ENCODE measurements at regions not wholly inside any gene's neighbourhood (a gene's known extent, or its start where the extent isn't known, plus 50 kb on each side); places are given as distances from the start of the nearest gene placed in this dataset.

- no peak for DNase-seq
- Histone ChIP-seq H3K9me3 (ENCODE audit: control insufficient read depth, low read length) (no peaks in the 10 kb centered on the region), H3K4me3 (ENCODE audit: low read length) (no peak overlapping the region), H3K27ac (ENCODE audit: low read depth, low read length) (no peak overlapping the region), H3K36me3 (ENCODE audit: control insufficient read depth, insufficient read depth, low read length) (no peaks in the 10 kb centered on the region), H3K4me1 (ENCODE audit: control insufficient read depth, insufficient read depth, low read length) (peaks cover 3% of the 10 kb centered on the region), H3K27me3 (ENCODE audit: control insufficient read depth, insufficient read depth, low read length, poor library complexity, severe bottlenecking) (no peaks in the 10 kb centered on the region), H3K9ac (ENCODE audit: extremely low read depth, low read length, poor library complexity, severe bottlenecking) (no peak overlapping the region)
- Mint-ChIP-seq H3K36me3 (ENCODE audit: low read depth) (no peaks in the 10 kb centered on the region), H3K27ac (no peak overlapping the region), H3K4me3 (no peak overlapping the region), H3K4me1 (peaks cover 7% of the 10 kb centered on the region), H3K9me3 (no peaks in the 10 kb centered on the region), H3K27me3 (ENCODE audit: insufficient read depth) (peaks cover 6% of the 10 kb centered on the region)
- TF ChIP-seq CTCF (conservative IDR thresholded peaks at IDR 0.05), result no peak
- 90 to 92% methylated on average over 7 to 11 of the region's 11 CpGs for WGBS, 2 experiments (ENCODE audit: insufficient coverage in 1 of 2, insufficient read length in 1 of 2)
Observed at GRCh38 chr1:232369451-232370296, 260.3 kb downstream of the SIPA1L2 start.

GRCh38 chr1:232368821-232369321 is 261.1 kb downstream of the SIPA1L2 start:
- Mint-ChIP-seq H3K4me1 (peaks cover 7% of the 10 kb centered on the region), H3K36me3 (ENCODE audit: low read depth) (no peaks in the 10 kb centered on the region), H3K27me3 (ENCODE audit: insufficient read depth) (peaks cover 5% of the 10 kb centered on the region), H3K27ac (no peak overlapping the region), H3K9me3 (no peaks in the 10 kb centered on the region), H3K4me3 (no peak overlapping the region)
- peaks cover 3% of the 10 kb centered on the region for H3K4me1 ChIP-seq (ENCODE audit: control insufficient read depth, insufficient read depth, low read length)
- no peak for TF ChIP-seq CTCF (conservative IDR thresholded peaks at IDR 0.05)
- no peak overlapping the region for H3K27ac ChIP-seq (ENCODE audit: low read depth, low read length)
- H3K4me3 ChIP-seq (ENCODE audit: low read length), result no peak overlapping the region
- 94 to 100% methylated on average over 1 to 2 of the region's 2 CpGs for WGBS, 2 experiments (ENCODE audit: insufficient coverage in 1 of 2, insufficient read length in 1 of 2)
- no peak overlapping the region for H3K9ac ChIP-seq (ENCODE audit: extremely low read depth, low read length, poor library complexity, severe bottlenecking)
- no peaks in the 10 kb centered on the region for H3K27me3 ChIP-seq (ENCODE audit: control insufficient read depth, insufficient read depth, low read length, poor library complexity, severe bottlenecking)
- no peak for DNase-seq
- no peaks in the 10 kb centered on the region for H3K36me3 ChIP-seq (ENCODE audit: control insufficient read depth, insufficient read depth, low read length)
- H3K9me3 ChIP-seq (ENCODE audit: control insufficient read depth, low read length), result no peaks in the 10 kb centered on the region

DNA sequence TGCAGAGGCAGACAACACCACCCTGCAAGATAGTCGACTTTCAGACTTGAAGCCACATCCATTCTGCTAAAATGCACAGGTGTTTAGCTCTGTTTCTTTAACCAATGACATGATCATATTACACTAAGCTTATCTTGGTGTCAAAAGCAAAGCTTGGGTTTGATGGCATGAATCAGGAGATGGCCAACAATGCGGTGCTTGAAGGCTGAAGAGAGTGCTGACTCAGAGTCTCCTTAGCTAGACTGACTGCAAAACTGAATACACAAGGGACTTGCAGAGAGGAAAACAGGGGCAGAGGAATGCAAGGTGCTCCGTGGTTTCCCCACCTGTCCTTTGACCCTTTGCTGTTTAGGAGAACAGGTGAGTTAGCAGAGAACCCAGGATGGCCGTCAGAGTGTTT is 262.6 kb downstream of the SIPA1L2 start:
- DNase-seq, result peak; percentile 76
- no peaks in the 10 kb centered on the region for H3K9me3 ChIP-seq (ENCODE audit: control insufficient read depth, low read length)
- no peaks in the 10 kb centered on the region for H3K27me3 ChIP-seq (ENCODE audit: control insufficient read depth, insufficient read depth, low read length, poor library complexity, severe bottlenecking)
- Mint-ChIP-seq H3K4me3 (no peak overlapping the region), H3K27me3 (ENCODE audit: insufficient read depth) (no peaks in the 10 kb centered on the region), H3K36me3 (ENCODE audit: low read depth) (no peaks in the 10 kb centered on the region), H3K4me1 (peaks cover 7% of the 10 kb centered on the region), H3K27ac (peak overlapping the region; percentile 83), H3K9me3 (no peaks in the 10 kb centered on the region)
- no peak overlapping the region for H3K4me3 ChIP-seq (ENCODE audit: low read length)
- 66 to 74% methylated on average over 4 of the region's 4 CpGs for WGBS, 2 experiments (ENCODE audit: insufficient coverage in 1 of 2, insufficient read length in 1 of 2)
- peaks cover 3% of the 10 kb centered on the region for H3K4me1 ChIP-seq (ENCODE audit: control insufficient read depth, insufficient read depth, low read length)
- no peak overlapping the region for H3K27ac ChIP-seq (ENCODE audit: low read depth, low read length)
- H3K36me3 ChIP-seq (ENCODE audit: control insufficient read depth, insufficient read depth, low read length), result no peaks in the 10 kb centered on the region
- no peak for TF ChIP-seq CTCF (conservative IDR thresholded peaks at IDR 0.05)
- H3K9ac ChIP-seq (ENCODE audit: extremely low read depth, low read length, poor library complexity, severe bottlenecking), result no peak overlapping the region

All from endodermal cell (in vitro differentiated cells).